Osteocyte (in vitro differentiated cells): ENCODE measurements at regions not wholly inside any gene's neighbourhood (a gene's known extent, or its start where the extent isn't known, plus 50 kb on each side); places are given as distances from the start of the nearest gene placed in this dataset.

Experiments
- DNase-seq: peaks from one replicate; pipeline ENCODE4 v3.0.0; 2021; ENCODE audit warnings: mixed read lengths; ENCODE audit not compliant: unreplicated experiment; ENCODE audit errors: extremely low spot score
- H3K27ac Mint-ChIP-seq: one replicate; pipeline ENCODE4 v1.8.0; 2021; ENCODE audit warnings: mild to moderate bottlenecking, mixed read lengths; ENCODE audit not compliant: unreplicated experiment
- H3K27me3 Mint-ChIP-seq: one replicate; pipeline ENCODE4 v1.8.0; 2021; ENCODE audit warnings: mixed read lengths; ENCODE audit not compliant: unreplicated experiment
- H3K36me3 Mint-ChIP-seq: one replicate; pipeline ENCODE4 v1.8.0; 2021; ENCODE audit warnings: mixed read lengths; ENCODE audit not compliant: unreplicated experiment
- H3K4me1 Mint-ChIP-seq: one replicate; pipeline ENCODE4 v1.8.0; 2021; ENCODE audit warnings: mixed read lengths; ENCODE audit not compliant: unreplicated experiment
- H3K4me3 Mint-ChIP-seq: one replicate; pipeline ENCODE4 v1.8.0; 2021; ENCODE audit warnings: mild to moderate bottlenecking, moderate library complexity, mixed read lengths; ENCODE audit not compliant: unreplicated experiment
- H3K9me3 Mint-ChIP-seq: one replicate; pipeline ENCODE4 v1.8.0; 2021; ENCODE audit warnings: mixed read lengths; ENCODE audit not compliant: unreplicated experiment
- TF ChIP-seq, protein P1 (sequence below): fragments of 200-600 bp; sonication (generic); IDR thresholded peaks from 2 replicates; pipeline ENCODE4 v1.5.0; 2021; ENCODE audit warnings: antibody characterized with exemption, mild to moderate bottlenecking, moderate library complexity

DNA sequence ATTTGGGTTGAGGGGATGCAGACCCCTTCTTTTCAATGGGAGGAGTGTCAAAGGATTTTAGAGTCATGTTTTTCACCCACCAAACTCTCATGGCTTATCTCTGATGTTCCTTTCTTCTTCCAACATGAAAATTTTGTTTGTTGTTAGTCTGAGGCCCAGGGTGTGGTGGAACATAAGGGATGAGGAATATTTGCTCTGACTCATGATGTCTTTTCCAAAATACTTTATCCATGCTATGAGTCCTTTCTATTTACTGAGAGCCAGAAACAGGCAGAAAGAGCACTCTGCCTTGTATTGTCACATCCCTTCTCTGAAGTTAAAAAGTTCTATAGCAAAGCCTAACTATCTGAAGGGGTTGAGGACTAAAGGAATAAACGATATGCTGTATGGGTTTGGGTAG lies 61.6 kb upstream of the GYPA start:
- H3K27me3 Mint-ChIP-seq = peaks cover 30% of the 10 kb centered on the region
- no peaks in the 10 kb centered on the region for H3K4me1 Mint-ChIP-seq
- H3K9me3 Mint-ChIP-seq = no peaks in the 10 kb centered on the region
- no peaks in the 10 kb centered on the region for H3K36me3 Mint-ChIP-seq
- TF ChIP-seq, protein P1, sequence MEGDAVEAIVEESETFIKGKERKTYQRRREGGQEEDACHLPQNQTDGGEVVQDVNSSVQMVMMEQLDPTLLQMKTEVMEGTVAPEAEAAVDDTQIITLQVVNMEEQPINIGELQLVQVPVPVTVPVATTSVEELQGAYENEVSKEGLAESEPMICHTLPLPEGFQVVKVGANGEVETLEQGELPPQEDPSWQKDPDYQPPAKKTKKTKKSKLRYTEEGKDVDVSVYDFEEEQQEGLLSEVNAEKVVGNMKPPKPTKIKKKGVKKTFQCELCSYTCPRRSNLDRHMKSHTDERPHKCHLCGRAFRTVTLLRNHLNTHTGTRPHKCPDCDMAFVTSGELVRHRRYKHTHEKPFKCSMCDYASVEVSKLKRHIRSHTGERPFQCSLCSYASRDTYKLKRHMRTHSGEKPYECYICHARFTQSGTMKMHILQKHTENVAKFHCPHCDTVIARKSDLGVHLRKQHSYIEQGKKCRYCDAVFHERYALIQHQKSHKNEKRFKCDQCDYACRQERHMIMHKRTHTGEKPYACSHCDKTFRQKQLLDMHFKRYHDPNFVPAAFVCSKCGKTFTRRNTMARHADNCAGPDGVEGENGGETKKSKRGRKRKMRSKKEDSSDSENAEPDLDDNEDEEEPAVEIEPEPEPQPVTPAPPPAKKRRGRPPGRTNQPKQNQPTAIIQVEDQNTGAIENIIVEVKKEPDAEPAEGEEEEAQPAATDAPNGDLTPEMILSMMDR = no peak
- no peak overlapping the region for H3K4me3 Mint-ChIP-seq
- no peak overlapping the region for H3K27ac Mint-ChIP-seq
- DNase-seq = no peak

DNA sequence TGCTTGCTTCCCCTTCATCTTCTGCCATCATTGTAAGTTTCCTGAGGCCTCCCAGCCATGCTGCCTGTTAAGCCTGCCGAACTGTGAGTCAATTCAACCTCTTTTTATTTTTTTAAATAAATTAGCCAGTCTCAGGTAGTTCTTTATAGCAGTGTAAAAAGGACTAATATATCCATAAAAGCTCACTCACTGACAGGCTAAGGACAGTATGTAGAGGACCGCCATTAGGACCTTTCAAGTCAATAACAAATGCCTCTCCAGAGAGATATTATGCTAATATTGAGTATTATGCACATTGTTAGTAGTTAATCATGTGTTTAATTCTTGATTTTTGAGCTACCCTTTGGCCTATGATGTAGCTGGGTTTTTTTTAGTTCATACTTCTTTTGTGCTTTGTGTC lies 62.6 kb upstream of the GYPA start:
- TF ChIP-seq, protein P1 = no peak
- no peaks in the 10 kb centered on the region for H3K36me3 Mint-ChIP-seq
- H3K4me3 Mint-ChIP-seq = no peak overlapping the region
- no peaks in the 10 kb centered on the region for H3K9me3 Mint-ChIP-seq
- peaks cover 30% of the 10 kb centered on the region for H3K27me3 Mint-ChIP-seq
- H3K4me1 Mint-ChIP-seq = no peaks in the 10 kb centered on the region
- DNase-seq = no peak
- H3K27ac Mint-ChIP-seq = no peak overlapping the region

DNA sequence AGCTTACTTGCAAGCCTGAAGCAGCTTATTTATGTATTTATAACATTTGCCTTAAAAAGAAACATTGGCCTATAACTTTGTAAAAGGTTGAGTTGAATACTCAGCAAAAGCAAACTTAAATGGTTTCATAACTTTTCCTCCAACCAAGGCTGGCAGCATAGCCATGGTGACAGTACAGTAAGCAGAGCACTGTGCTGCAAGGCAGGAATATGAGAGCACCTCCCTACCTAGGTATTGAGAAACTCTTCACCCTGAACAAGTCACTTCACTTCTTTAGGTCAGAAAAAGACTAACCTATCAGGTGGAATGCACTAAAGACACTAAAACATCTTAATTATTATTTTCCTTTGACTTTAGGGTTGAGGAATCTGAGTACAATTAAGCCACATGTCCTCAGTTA lies 63.9 kb upstream of the GYPA start:
- Mint-ChIP-seq H3K27ac (no peak overlapping the region), H3K9me3 (no peaks in the 10 kb centered on the region), H3K4me3 (no peak overlapping the region), H3K27me3 (peaks cover 27% of the 10 kb centered on the region), H3K4me1 (no peaks in the 10 kb centered on the region), H3K36me3 (no peaks in the 10 kb centered on the region)
- TF ChIP-seq, protein P1 = no peak
- DNase-seq = no peak

DNA sequence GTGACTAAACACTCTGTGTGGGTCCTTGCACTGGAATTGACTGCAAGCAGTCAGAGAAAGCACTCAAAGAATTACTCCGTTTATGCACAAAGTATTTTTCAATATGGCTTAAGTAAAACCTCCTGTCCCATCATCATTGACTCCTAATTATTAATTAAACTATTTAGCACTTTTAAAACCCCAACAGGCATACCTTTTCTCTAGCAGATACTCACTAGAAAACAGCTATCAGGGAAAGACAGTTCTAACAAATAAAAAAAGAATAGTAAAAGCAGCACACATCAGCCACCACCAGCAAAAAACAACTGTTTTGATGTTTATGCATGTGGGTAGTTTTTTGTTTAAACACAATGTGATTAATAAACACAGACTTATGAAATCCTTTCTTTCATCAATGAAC lies 66.2 kb upstream of the GYPA start:
- no peak for DNase-seq
- TF ChIP-seq, protein P1 = no peak
- Mint-ChIP-seq H3K9me3 (no peaks in the 10 kb centered on the region), H3K4me1 (no peaks in the 10 kb centered on the region), H3K27me3 (peaks cover 21% of the 10 kb centered on the region), H3K4me3 (no peak overlapping the region), H3K27ac (no peak overlapping the region), H3K36me3 (no peaks in the 10 kb centered on the region)

DNA sequence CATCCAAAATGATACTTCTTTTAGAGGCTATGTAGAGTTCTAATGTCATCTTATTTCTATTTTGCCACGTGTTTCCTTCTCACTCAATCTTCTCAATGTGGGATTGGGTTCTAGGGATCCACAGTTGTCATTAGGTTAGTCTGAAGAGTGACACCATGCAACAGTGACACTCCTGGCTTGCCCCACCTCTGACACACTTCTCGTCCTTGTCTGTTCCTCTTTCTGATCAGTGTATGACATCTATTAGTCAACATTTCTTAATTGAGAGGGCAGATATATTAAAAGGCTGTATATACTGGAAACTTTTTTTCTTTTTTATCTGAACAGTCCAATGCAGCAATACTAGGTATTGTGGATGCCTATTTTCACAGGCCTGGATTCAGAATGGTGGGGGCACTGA lies 67.6 kb upstream of the GYPA start:
- Mint-ChIP-seq H3K9me3 (no peaks in the 10 kb centered on the region), H3K36me3 (no peaks in the 10 kb centered on the region), H3K27me3 (peaks cover 25% of the 10 kb centered on the region), H3K4me1 (no peaks in the 10 kb centered on the region), H3K27ac (no peak overlapping the region), H3K4me3 (no peak overlapping the region)
- TF ChIP-seq, protein P1 = no peak
- DNase-seq = no peak
